Activated CD8-positive, alpha-beta memory T cell treated with anti-CD3 and anti-CD28 coated beads, Interleukin-2, amount 50 U/mL, for 1 hour (primary cell): ENCODE measurements at regions not wholly inside any gene's neighbourhood (a gene's known extent, or its start where the extent isn't known, plus 50 kb on each side); places are given as distances from the start of the nearest gene placed in this dataset.

Source experiments
- DNase-seq: peaks from one replicate; pipeline ENCODE4 v3.0.0-alpha.2; 2020; ENCODE audit errors: extremely low read depth

DNA sequence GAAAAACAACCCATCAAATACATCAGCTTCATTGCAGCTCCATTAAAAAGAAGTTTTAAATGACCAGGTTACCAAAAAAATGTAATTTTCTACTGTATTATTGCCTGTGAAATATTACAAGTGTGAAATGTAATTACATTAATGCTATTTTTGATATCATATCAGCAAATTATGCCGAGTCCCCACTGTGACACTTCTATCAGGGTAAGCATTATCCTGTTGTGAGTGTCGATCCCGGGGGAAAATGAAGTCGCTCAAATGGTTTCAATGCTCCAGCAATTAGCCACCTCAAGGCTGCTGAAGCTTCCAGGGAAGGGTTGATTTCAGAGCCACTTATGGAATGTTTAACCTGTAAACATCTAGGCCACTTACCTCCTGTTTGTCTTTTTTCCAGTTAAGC is 70.4 kb downstream of the RCN1 start:
- DNase-seq, result no peak

DNA sequence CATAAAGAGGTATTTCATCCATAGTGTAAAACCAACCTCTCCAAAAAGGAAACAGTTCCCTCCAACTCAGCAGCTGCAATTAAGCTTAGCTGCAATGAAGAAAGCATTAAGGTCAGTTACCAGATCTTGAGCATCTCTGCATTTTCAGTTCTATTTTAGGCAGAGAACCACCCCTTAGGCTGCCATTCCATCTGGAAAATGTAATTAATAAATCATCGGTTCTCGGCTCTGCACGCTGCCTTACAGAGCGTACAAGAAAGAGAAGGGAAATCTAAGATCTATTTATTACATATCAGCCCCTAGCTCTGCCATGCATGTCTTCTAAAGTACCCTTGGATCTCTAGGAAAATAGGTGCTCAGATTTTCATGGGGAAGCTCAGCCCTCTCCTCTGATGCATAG is 71.5 kb downstream of the RCN1 start:
- DNase-seq, result no peak

DNA sequence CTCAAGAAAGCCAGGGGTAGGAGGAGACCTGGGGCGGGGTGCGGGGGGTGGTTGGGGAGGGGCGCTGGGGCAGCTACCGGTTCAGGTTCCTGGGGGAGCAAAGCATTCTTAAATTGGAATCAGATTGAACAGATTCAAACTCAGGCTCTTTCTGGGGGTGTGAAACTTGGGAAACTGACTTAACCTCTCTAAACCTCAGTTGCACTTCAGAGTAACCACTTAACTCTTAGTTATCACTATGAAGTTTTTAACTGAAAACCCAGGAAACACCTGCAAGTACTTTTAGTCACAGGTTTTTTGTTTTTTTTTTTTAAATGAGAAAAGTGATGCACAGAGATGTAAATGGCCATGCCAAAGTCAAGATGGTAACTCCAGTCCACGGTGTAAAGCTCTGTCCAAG is 72.0 kb downstream of the RCN1 start:
- no peak for DNase-seq

DNA sequence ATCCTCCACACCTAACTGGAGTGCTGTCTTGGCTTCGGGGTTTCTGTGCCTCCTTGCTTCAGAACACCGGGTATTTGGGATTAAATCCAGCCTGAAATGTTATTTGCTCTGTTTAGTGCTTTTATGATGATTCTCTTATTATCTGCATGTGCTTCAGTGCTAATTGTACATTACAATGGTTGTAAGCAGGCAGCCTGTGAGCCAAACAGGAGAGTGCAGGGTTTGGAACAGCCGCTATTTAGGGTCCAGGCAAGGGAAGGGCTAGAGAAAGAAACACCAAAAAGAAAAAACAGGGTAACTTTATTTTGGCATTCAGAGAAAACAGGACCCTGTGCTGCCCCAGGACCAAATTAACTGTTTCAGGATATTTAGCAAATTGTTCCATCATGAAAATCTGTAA is 72.7 kb downstream of the RCN1 start:
- no peak for DNase-seq

DNA sequence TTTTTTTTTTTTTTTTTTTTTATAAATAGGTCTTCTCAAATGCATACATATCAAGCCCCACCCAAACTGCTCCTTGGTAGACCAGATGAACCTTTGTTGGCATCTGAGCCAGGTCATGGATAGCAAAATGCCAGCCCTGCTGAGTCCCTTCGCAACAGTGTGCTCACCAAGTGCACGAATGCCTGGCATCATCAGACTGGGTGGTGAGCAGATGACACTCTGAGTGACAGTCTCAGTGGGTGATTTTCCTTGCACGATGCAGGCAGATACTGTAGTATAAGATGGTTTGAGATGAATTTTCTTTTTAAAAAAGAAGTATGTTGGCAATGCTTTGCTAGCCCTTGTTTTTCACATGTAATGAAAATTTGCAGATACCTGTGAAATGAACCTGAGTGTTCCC is 74.0 kb downstream of the RCN1 start:
- no peak for DNase-seq

DNA sequence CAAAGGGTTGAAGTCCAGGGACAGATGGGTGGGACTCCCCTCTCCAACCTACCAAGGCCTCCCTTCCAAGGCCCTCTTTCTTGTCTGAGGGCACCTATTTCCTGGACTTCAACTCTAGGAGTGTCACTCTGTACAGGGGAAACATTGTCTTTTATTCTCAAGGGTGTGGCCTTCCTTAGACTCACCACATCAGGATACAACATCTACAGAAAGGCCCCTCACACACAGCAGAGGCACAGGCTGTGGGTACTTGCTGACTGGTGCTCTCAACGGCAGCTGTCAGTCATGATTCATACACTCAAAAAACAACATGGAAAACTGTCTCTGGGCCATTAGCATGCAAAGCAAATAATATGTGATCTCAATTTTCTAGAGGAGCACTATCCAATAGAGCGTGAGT is 78.0 kb downstream of the RCN1 start:
- no peak for DNase-seq

DNA sequence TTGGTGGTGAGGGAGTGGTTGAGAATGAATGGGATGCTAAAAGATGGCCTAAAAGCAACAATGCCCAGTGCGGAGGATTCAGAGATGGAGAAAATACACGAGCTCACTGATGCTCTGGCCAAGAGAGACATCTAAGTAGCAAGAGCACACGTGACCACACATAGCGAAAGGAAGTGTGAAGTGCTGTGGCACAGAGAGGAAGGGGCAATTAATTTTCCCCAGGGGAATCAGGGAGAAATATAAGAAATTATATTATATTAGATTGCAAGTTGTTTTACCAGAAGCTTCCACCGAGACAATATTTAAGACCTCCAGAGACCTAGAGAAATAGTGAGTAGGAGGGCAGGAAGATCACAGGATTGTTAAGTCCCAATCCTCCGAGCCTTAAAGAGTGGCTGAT is 80.6 kb downstream of the RCN1 start:
- DNase-seq, result no peak

DNA sequence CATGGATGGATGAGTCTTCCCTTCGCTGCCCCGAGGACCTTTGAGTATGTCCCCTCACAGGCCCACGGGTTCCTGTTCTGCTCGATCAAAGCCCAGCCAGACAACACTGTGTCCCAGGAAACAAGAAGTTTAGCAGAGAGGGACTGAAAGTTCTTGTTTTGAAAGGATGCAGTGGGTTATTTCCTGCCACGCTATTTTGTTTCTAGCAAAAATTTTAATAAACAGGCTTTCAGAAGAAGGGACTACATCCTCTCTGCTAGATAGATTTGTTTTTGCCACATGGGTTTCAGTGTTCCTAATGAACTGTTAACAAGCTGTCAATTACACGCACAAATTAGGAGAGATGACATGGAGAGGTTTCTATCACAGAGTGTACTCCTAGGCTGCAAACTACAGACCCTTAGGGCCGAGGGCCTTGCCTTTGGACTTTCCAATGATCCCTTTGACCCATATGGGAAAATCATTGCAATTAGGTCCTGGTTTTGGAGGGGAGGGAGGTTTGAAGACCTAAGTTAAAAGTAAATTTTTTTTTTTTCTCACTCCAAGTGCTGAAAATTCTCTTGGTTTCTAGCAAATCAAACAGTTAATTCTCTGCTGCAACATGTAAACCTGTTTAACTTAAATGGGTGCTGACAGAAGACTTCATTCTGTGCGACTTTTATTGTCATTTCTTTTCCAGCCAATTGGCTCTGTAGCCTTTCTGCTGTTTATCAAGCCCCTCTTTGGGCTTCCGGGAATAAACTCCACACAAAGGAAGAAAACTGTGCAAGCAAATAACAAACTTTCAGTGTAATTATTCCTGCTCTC is 81.4 kb downstream of the RCN1 start:
- DNase-seq, result no peak

DNA sequence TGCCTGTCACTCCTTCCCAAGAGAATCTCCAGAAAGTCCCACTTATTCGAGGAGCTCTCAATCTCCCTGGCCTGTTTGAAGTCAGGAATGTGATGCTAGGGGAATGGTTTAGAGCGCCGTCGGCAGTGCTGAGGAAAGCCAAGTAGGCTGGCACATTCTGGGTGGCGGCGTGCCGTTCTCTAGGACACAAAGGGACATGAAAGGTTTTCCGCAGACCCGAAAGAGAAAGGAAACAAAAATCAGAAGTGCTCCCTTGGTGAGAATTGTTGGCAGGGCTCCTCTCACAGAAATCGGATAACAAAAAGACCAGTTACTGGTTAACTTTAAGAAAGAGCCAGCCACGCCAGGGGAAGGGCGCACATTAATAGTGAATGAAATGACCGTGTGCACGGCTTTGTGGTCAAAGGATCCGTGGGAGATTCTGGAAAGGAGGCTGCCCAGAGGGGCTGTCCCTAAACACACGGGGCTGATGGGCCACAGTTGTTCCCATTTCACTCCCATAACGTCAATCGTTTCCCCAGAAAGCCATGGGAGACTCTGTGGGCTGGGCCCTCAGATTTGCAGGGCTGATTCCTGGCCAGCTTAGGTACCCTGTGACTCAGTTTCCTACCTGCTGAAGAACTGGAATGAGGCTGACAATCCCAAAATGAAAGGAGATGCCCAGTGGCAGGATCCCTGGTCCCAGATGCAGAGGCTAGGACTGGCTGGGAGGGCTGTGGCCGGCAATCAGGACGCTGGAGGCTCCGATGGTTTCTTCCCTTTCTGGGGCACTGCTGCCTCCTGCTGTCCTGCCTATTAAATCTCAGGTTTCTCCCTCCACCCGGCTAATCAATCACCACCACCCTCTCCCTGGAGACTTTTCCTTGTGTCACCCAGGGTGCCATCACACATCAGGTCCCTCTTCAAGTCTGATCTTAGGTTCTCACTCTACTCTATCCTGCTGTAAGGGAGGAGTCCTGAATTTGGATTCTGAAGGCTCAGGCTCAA is 82.3 kb downstream of the RCN1 start:
- DNase-seq, result no peak

DNA sequence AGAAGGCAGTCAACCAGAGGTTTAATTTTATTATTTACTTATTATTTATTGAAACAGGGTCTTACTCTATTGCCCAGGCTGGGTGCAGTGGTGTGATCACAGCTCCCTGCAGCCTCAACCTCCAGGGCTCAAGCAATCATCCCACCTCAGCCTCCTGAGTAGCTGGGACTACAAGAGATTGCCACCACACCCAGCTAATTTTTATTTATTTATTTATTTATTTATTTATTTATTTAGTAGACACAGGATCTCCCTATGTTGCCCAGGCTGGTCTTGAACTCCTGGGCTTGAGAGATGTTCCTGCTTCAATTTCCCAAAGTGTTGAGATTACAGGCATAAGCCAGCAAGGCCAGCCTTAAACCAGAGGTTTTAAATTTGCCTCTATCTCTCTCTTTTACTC is 83.1 kb downstream of the RCN1 start:
- DNase-seq, result no peak

DNA sequence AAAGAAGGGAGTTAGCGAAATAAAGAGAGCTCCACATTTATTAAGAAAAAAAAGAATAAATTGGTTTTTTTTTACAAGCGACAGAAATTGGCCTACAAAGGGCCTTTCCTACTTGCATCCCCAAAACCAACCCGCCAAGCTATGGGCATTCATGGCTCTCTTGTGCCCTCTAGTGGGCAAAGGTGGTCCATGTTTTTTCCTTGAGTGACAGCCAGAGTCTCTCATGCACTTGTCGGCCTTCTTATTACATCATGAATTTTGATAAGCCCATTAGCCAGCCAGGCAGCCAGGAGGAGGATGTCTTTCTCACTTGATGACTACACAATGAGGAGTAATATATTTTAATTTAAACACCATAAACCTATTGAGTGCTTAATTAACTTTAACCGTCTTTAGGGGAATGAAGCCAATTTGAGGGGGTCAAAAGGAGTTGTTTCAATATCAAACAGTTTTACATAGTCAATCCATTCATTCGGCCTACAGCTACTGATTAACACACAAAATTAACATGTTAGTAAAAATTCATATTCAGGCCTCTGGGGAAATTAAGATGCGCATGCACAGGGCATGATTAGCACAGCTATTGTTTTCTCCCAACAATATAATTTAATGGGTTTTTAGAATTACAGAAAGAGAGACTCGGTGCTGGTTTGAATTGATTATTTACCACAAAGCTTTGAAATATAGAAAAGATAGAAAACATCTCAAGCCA is 85.5 kb downstream of the RCN1 start:
- DNase-seq, result peak; percentile 40

DNA sequence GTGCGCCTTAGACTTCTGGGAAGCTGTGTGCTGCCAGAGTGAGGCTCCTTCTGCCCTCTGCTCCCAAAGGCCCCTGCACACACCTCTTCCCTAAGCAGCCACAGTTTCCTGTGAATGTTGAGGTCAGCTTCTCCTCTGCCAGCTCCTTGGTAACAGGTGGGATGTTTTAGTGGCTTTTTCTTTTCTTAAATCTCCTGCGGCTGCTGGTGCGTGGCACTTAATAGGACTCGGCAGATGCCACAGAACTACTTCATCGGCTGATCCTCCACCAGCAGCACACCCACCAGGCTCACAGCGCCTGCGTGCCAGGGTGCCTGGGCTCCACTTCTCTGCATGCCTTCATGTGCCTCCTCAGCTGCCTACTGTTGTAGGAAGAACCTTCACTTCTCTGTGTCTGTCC is 87.8 kb downstream of the RCN1 start:
- DNase-seq, result no peak

DNA sequence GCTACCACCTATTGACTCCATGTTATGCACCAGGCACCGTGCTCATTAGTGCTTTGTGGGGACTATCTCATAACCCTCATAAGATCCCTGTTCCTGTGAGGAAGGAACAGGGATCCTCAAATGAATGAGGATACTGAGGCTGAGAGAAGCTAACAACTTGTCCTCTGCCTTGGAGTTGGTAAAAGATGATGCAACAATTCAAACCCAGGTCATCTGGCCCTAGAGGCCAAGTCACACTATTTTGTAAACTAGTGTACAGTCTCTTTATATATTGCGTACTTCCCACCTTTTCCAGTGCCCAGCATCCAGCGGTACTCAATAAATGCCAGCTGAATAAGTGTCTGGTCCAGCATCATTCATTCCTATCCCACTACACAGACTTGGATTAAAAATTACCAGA is 92.6 kb downstream of the RCN1 start:
- no peak for DNase-seq

DNA sequence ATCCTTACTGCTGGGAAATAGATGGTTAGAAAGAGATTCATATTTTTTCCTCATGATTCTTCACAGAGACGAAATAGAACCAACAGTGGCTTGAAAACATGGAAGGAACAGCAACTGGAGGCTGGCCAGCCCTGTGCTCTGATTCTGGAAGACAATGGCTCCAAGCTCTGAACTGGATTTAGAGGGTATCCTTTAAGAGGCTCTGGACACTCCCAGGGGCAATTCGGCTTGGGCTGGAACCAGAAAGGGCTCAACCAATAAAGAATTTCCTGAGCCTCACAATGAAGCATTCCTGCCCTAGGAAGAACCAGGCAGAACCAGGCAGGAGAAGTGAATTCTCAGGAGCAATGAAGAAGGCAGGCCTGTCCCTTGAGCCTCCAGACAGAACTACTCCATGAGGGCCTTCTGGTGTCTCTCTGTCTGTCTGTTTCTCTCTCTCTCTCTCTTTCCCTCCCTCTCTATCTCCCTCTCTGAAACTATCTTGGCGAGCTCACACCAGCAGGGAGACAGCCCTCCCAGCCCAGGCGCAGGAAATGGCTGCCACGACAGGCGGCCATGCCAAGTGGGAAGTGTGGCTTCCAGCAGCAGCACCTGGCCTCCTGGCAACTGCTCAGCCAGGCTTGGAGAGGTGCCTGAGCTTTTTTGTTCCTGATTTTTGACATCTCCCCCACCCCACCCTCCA is 93.3 kb downstream of the RCN1 start:
- no peak for DNase-seq

DNA sequence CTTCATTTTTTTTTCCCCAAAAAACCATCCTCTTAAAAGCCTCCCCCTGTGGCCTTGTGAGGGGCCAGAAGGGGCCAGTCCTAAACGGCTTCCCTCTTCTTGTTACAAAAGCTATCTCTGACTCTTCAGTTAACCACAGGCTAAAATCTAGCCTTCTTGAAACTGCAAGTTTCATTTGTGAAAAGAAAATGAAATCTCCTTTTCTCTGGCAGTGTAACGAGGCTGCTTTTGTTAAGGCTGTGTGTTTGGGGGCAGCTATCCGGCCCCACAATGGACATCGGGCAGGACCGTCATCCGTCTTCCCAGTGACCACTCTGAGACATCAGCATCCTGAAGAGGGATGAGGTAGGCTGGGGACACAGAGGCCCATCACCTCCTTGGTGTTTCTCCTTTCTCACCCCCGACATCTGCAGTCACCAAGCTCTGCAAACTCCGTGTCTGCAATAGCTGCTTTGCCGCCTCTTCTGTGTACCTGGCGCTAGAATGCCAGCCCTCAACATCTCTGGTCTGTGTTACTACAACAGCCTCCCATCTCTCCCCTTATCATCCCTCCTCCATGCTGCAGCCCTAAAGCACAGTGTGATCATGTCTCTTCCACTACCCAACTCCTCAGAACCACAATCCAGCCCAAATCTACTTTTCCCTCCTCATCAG is 94.0 kb downstream of the RCN1 start:
- no peak for DNase-seq

DNA sequence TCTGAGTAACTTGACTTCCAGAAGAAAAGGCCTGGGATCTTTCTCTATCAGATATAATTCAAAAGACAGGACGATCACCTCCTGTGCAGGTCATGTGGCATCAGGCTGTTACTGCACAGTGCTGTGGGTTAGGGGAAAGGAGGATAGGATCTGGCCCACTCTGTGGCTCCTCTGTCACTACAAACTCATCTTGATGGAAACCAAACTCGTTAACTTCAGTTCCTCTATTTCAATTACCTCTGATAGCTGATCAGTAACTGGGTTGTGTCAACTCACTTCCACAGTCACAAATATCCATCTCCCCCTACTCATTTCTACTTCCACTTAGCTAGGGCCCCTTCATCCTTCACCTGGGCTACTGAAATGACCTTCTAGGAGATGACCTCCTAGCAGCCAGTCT is 95.2 kb downstream of the RCN1 start:
- DNase-seq, result no peak

DNA sequence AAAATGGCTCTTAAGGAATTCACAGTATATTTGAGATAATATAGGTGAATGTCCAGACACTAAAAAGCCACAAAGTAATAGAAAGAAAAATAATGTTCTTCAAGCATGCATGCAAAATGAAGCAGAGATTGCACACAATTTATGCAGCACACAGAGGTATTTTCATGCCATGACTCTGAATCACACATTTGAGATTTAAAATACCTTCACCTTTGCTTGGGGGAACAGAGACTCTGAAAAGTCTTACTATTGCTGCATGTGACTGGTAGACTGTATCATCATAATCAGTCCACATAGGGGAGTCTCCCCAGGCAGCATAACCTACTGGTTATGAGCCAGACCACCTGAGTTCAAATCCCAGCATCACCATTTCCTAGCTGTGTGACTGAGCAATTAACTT is 96.2 kb downstream of the RCN1 start:
- DNase-seq, result no peak

DNA sequence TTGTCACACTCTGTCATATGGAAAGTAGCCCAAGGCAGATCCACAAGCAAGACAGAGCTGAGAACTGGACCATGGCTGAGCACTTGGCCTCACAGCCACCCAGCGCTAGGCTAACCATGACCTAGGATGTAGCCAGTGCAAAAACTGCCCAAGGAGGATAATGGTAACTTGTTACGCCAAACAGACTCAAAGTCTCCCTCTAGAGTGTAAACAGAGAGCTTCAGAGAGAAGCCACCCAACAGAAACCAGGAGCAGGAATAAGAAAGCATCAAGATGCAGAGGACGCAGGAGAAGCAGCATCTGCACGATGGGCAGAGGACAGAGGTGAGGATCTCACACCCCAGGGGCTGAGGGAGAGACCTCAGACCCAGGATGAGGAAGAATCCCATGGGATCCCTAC is 97.9 kb downstream of the RCN1 start:
- no peak for DNase-seq

DNA sequence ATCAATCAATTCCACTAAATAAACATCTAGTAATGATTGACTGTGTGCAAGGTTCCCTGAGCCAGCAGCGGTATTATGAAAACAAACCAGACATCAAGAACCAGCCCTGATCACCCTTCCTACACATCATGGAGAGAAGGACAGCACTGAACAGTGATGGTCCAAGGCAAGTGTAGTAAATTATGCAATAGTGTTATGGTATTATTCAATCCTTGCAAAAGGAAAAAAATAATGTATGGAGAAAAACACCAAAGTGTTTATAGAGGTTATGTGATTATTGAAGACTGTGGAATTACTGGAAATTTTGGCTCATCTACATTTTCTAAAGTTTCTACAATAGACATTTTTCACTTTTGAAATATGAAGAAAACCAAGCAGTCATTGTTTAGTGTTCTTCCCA is 105.3 kb downstream of the RCN1 start:
- DNase-seq, result no peak

DNA sequence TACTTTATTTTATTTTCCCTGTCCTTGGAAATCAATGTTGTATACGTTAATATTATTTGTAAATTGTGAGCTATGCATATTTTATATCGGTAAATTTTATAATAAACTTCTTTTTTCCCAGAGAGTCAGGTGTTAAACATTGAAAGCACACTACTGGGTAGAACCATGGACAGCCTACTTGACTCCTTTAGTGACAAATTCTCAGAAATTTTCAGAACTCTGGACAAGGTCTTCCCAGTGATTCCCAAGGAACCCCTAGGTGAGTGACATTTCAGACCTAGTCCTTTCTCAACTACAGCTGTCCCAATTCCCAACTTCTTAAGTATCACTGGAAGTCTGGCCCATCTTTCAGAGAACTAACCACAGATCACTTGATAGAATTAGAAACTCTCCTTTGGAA is 107.2 kb downstream of the RCN1 start:
- DNase-seq, result no peak

DNA sequence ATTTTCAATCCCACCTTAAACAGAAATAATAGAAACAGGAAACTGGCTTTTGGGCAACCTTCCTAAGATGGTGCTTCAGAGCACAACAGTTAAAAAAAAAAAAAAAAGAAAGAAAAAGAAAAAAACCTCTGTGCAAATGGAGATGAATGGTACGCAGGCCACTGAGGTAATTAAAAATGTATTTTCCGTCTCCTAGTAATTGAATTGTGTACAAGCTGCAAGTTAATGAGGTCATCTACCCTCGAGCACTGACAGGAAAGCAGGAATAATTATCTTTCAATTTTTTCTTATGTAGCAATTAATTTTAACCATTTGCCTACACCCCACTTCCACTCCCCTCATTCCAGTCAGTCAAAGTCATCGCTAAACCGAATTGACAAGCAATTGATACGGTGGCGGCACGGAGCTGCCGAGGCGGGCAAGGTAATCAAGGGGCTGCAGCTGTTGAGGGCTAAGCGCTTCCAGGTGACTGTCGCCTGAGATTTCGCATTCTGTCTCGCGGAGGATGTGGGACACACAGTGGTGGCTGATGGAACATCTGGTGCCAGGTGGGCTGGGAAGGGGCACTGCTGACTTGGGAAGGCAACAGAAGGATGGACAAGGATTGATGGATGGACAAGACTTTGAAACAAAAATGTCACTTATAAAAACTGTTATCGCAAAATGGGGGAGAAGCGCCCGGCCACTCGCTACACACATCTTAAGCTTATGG is 109.4 kb downstream of the RCN1 start:
- DNase-seq, result no peak
